ENCODE measurements at regions not wholly inside any gene's neighbourhood (a gene's known extent, or its start where the extent isn't known, plus 50 kb on each side); places are given as distances from the start of the nearest gene placed in this dataset.
A peak's percentile ranks its signal among the peaks of the same experiment; 100 is the strongest.

DNA sequence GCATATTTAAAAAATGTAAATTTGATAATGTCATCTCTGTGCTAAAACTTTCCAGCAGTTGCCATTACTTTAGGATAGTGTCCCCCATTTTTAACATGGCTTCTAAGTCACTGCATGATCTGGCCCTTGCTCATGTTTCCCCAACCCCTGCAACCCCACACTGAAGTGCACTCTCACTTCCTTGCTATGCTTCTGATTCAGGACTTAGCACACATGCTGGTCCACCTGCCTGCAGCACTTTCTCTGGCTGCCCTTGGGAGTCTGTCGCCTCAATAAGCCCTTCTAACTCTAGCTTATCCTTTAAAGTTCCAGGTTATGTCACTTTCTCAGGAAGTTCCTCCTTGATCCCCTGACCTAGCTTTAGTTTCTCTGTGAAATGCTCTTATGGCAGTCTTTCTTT is 241.0 kb downstream of the POSTN start:
- no peak for DNase-seq

- DNase-seq, result no peak
Observed at GRCh38 chr13:37353911-37354310, 244.7 kb downstream of the POSTN start.

GRCh38 chr13:37351211-37351610 is 245.7 kb upstream of the CSNK1A1L start:
- no peak for DNase-seq

DNA sequence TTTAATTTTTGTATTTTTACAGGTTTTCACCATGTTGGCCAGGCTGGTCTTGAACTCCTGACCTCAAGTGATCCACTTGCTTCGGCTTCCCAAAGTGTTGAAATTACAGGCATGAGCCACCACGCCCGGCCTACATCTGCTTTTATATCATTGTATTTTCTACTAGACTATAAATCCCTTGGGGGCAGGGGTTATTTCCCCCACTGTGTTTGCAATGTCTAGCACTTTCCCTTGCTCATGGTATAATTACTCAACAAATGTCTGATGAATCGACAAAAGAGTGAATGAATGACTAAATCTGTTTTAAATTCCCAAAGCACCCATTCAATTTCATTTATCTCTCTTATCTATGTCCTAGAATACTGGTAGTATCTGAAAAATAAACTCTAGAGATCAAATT is 244.5 kb upstream of the CSNK1A1L start:
- no peak for DNase-seq

GRCh38 chr13:37348916-37349643 is 243.6 kb upstream of the CSNK1A1L start:
- no peak for DNase-seq

GRCh38 chr13:37345869-37346268 is 240.4 kb upstream of the CSNK1A1L start:
- no peak for DNase-seq

- DNase-seq, result no peak
Observed at GRCh38 chr13:37345391-37345790, 239.9 kb upstream of the CSNK1A1L start.

GRCh38 chr13:37344056-37344455 is 238.6 kb upstream of the CSNK1A1L start:
- DNase-seq, result no peak

GRCh38 chr13:37342205-37342604 is 236.7 kb upstream of the CSNK1A1L start:
- no peak for DNase-seq

- no peak for DNase-seq
Observed at GRCh38 chr13:37340901-37341670, 235.6 kb upstream of the CSNK1A1L start.

GRCh38 chr13:37339386-37339735 is 233.9 kb upstream of the CSNK1A1L start:
- DNase-seq, result no peak

DNA sequence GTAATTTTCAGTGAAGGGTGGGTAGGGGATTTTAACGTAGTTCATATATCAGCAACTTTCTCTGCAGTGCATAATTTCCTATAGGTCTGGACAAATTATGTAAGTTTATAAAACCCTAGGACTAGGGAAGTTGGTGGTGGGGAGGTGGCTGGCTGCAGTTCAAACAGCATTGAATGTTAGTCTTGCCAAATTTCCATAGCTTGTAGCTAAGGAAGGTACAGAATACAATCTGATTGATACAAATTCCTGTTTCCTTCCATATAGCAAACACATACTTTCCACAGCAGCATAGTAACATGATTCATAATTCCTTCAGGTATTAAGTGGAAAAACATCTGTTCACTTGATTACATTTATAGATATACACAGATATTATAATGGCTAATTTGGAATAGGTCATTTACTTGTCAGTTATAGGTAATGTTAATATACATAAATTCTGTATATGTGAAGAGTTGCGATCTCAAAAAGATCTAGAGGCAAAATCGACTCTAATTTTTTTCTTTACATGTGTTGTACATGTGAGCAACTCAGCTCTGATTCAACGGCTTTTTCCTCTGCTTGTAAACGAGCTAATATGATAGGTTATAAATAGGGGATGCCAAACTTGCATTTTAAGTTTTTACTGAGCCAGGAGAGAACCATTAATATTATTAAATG is 233.4 kb upstream of the CSNK1A1L start:
- DNase-seq, result peak; percentile 75

GRCh38 chr13:37326334-37326733 is 220.9 kb upstream of the CSNK1A1L start:
- DNase-seq, result no peak

GRCh38 chr13:37319031-37319443 is 213.6 kb upstream of the CSNK1A1L start:
- DNase-seq, result no peak

GRCh38 chr13:37316935-37317334 is 211.5 kb upstream of the CSNK1A1L start:
- DNase-seq, result no peak

DNA sequence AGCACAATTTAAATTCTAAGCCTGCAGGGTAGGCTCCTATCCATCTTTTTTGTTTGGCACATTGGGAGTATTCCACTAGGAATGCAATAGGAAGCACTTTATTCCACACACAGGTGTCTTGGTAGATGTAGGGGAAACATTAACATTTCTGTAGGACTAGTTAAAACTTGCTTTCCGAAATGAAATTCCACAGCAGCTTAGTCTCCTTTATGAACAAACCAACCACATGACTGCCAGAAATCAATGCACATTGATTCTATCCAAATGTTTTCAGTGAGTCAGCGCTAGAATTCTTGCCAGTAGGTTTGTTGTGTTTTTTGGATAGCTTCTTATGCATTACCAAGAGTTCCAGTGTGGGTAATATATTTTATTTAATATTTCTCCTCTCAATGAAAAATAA is 207.9 kb upstream of the CSNK1A1L start:
- no peak for DNase-seq

DNA sequence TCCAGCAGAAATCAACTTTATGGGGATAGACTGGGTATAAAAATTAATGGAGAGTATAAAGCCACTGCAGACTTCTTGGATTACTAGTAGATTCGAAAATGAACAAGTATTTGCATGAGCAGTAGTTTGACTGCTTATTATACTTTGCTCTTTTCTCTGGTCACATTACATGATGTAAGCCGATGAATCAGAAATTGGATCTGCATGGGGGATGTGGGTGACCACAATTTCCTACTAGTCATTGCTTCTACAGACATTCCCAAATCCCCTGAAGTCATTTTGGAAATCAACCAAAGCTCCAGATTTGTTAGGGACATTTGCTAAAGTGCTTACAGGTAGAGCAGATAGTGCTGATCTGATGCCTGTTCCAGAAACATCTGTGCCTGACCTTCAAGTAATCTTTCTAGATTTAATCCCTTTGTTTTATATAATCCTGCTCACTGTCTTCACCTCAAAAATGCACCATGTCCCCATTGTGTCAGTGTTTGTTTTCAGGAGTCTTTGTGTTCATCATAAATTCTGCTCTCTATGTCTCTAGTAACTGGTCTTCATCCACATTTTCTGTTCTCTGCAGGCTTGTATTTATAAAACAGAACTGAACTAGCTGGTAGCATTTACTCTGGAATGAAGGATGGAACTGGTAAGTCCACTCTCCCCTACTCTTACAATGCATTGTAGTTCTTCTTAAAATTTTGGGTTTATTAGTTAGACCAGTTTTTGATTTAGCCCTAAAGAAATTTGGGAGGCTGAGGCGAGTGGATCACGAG is 201.5 kb upstream of the CSNK1A1L start:
- no peak for DNase-seq

DNA sequence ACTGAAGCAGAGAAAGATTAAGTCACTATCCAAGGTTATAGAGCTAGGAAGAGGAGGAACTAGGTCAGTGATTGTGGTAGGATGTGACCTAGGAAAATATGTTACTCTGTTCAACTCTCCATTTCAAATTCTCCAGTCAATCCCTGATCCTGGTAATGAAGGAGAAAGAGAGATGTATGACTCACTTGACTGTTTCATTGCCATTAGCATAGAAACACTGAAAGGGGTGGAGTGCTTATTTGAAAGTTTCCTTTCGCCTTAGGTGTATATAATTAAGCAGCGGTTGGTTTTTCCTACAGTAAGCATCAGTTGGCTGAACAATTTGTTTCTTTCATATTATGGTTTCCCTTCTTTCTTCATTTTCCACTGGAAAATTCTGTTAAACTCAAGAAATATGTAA is 198.1 kb upstream of the CSNK1A1L start:
- no peak for DNase-seq

DNA sequence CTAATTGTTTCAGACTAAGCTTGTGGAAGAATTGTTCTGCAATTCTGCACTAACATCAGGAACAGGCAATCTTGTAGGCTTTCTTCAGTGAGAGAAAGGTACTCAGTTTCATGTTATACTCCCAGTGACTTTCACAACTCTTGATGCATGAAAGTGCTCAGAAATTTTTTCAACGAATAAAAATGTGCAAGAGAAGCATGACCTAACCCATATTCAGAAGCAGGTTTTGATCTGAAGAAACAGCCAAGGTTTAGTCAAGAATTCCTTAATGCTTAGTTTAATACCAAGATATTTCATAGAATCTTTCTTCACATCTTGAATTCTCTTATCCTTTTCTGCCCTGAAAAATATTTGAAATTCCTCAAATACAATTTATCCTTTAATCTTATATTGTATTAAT is 197.2 kb upstream of the CSNK1A1L start:
- no peak for DNase-seq

GRCh38 chr13:37295573-37295972 is 190.1 kb upstream of the CSNK1A1L start:
- DNase-seq, result no peak

DNA sequence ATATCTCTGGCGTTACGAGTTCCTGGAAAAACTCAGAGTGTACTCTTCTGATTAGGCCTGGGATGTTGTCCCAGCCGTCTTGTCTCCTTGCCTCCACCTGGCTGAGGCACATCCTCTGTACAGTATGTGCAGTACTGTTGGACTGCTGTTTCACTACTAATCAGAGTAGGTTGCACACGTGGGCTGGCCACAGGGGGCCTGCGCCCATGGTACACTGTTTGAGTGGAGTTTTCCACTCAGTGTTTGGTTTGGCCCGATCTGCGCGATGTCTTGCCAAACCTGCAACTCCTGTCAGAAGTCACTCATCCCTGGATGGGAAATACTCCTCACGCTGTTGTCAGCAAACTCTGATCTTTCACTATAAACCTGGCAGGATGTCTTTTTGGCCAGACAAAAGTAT is 189.6 kb upstream of the CSNK1A1L start:
- DNase-seq, result peak; percentile 85

DNA sequence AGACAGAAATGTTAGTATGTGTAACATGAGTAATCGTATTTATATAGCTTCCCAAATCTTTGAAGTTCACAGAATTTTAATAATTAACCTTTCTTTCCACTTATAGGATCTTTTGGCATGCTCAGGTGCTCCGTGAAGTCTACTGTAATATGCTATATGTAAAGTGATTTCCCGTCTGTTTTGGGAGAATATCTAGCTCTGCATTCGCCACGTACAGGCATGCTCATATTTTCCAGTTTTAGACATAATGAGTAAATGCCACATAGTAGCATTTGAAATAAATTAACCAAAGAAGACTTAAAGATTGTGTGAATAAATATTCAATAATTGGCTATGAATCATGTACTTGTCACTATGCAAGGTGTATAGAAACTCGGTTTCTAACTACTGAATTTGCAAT is 189.0 kb upstream of the CSNK1A1L start:
- no peak for DNase-seq

DNA sequence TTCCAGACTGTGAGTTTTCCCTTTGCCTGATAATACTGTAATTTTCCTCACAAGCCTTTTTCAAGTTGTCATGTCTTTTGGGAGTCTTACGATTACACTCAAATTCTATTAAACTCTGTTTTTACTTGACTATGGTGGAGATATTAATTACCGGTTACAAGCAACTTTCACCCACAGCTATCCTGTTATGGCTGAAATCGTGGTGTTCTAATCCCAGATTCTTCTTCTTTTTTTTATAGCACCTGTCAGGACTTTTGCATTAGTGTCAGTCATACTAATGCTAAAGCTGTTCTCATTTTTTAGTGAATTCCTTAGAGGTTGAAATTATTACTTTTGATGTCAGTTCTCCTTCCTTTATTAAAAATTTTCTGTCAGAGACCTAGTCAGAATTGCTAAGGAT is 187.8 kb upstream of the CSNK1A1L start:
- no peak for DNase-seq

Data from right forelimb (tissue), 1 donor.